ENCODE measurements at regions not wholly inside any gene's neighbourhood (a gene's known extent, or its start where the extent isn't known, plus 50 kb on each side); places are given as distances from the start of the nearest gene placed in this dataset.
A peak's percentile ranks its signal among the peaks of the same experiment; 100 is the strongest.
"Not testable (repeated sequence)": the region's sequence is repeated elsewhere in the genome, so short reads cannot be mapped to it uniquely, and the experiment has no call there.

- Histone ChIP-seq H3K27ac (no peak overlapping the region), H3K4me1 (no peaks in the 10 kb centered on the region), H3K4me2 (no peak overlapping the region), H3K36me3 (peaks cover 0 to 33% (median 14%) of the 10 kb centered on the region in 11 experiments; a peak in 9 of 22 replicates), H3K27me3 (no peaks in the 10 kb centered on the region), H3K9ac (no peak overlapping the region), H3K9me3 (replicated peaks in 1 of 11) (peaks cover under 1 to 35% (median 23%) of the 10 kb centered on the region in 11 experiments; a peak in 21 of 22 replicates), H3K4me3 (no peak overlapping the region), H4K20me1 (no peaks in the 10 kb centered on the region)
- no peak for TF ChIP-seq Cebpa-rat (IDR thresholded peaks at IDR 0.05)
These were observed 365.0 kb downstream of the KIF20B start for GRCh38 chr10:90066435-90066834.

GRCh38 chr10:90075995-90076394 lies 374.6 kb downstream of the KIF20B start:
- no peak overlapping the region for H3K4me3 ChIP-seq
- H3K4me1 ChIP-seq, result peaks cover 0 to 17% (median 6%) of the 10 kb centered on the region in 10 experiments; a peak in 9 of 20 replicates
- H3K9me3 ChIP-seq (replicated peaks in 1 of 11), result peaks cover 29 to 95% (median 82%) of the 10 kb centered on the region in 11 experiments
- H4K20me1 ChIP-seq, result no peaks in the 10 kb centered on the region
- no peak overlapping the region for H3K9ac ChIP-seq
- TF ChIP-seq Cebpa-rat (IDR thresholded peaks at IDR 0.05), result no peak
- no peaks in the 10 kb centered on the region for H3K27me3 ChIP-seq
- H3K27ac ChIP-seq, result no peak overlapping the region
- peaks cover 0 to 82% (median 34%) of the 10 kb centered on the region in 11 experiments; a peak in 15 of 22 replicates for H3K36me3 ChIP-seq
- H3K4me2 ChIP-seq, result no peak overlapping the region

- Histone ChIP-seq H3K36me3 (peaks cover 0 to 59% (median 16%) of the 10 kb centered on the region in 11 experiments; a peak in 15 of 22 replicates), H3K27me3 (no peaks in the 10 kb centered on the region), H3K4me2 (no peak overlapping the region), H3K4me1 (no peaks in the 10 kb centered on the region), H3K9me3 (replicated peaks in 1 of 11) (peaks cover 12 to 58% (median 46%) of the 10 kb centered on the region in 11 experiments), H3K9ac (no peak overlapping the region), H3K4me3 (no peak overlapping the region), H4K20me1 (no peaks in the 10 kb centered on the region), H3K27ac (no peak overlapping the region)
- TF ChIP-seq Cebpa-rat (IDR thresholded peaks at IDR 0.05), result no peak
These were observed 378.4 kb downstream of the KIF20B start for GRCh38 chr10:90079819-90080218.

- not testable (repeated sequence) for H3K27ac ChIP-seq, H3K4me3 ChIP-seq, H3K27me3 ChIP-seq, H4K20me1 ChIP-seq, H3K36me3 ChIP-seq, H3K9ac ChIP-seq
- H3K4me1 ChIP-seq, result peaks cover 0 to 11% (median 7%) of the 10 kb centered on the region in 10 experiments; a peak in 8 of 20 replicates
- H3K4me2 ChIP-seq, result peak overlapping the region in 5 of 11 experiments; percentile 7 to 26 (median 16); a peak in 1 of 22 replicates
- H3K9me3 ChIP-seq (replicated peaks in 1 of 11), result peaks cover 0 to 18% (median 5%) of the 10 kb centered on the region in 11 experiments; a peak in 8 of 22 replicates
These were observed 385.3 kb downstream of the KIF20B start for GRCh38 chr10:90086606-90087190.

- H3K36me3 ChIP-seq, result peaks cover 0 to 13% (median 0%) of the 10 kb centered on the region in 11 experiments; a peak in 4 of 22 replicates
- 0 out of 22 replicates have a peak overlapping the region, but pooled peaks of 4 of the 11 experiments have one; percentile 7 to 26 (median 16) for H3K4me2 ChIP-seq
- no peak overlapping the region for H3K27ac ChIP-seq
- no peak for TF ChIP-seq Cebpa-rat (IDR thresholded peaks at IDR 0.05)
- no peak overlapping the region for H3K4me3 ChIP-seq
- peaks cover 0 to 11% (median 7%) of the 10 kb centered on the region in 10 experiments; a peak in 8 of 20 replicates for H3K4me1 ChIP-seq
- no peaks in the 10 kb centered on the region for H4K20me1 ChIP-seq
- no peaks in the 10 kb centered on the region for H3K27me3 ChIP-seq
- peaks cover 0 to 19% (median 5%) of the 10 kb centered on the region in 11 experiments; a peak in 9 of 22 replicates for H3K9me3 ChIP-seq (replicated peaks in 1 of 11)
- no peak overlapping the region for H3K9ac ChIP-seq
These were observed 386.0 kb downstream of the KIF20B start for GRCh38 chr10:90087197-90088023.

- Histone ChIP-seq H3K4me3 (no peak overlapping the region), H3K9ac (no peak overlapping the region)
- no peak for TF ChIP-seq Cebpa-rat (IDR thresholded peaks at IDR 0.05)
These were observed 386.6 kb downstream of the KIF20B start for GRCh38 chr10:90088024-90088317.

GRCh38 chr10:90089719-90090118 lies 388.3 kb downstream of the KIF20B start:
- no peaks in the 10 kb centered on the region for H3K27me3 ChIP-seq
- H3K9me3 ChIP-seq (replicated peaks in 1 of 11), result peaks cover 0 to 22% (median 5%) of the 10 kb centered on the region in 11 experiments; a peak in 10 of 22 replicates
- no peak overlapping the region for H3K4me2 ChIP-seq
- no peak for TF ChIP-seq Cebpa-rat (IDR thresholded peaks at IDR 0.05)
- peaks cover 0 to 15% (median 0%) of the 10 kb centered on the region in 11 experiments; a peak in 4 of 22 replicates for H3K36me3 ChIP-seq
- peaks cover 0 to 11% (median 7%) of the 10 kb centered on the region in 10 experiments; a peak in 8 of 20 replicates for H3K4me1 ChIP-seq
- no peak overlapping the region for H3K9ac ChIP-seq
- H3K27ac ChIP-seq, result no peak overlapping the region
- H4K20me1 ChIP-seq, result no peaks in the 10 kb centered on the region
- H3K4me3 ChIP-seq, result no peak overlapping the region

More at GRCh38 chr10:90088024-90088317, 386.6 kb downstream of the KIF20B start:
- no peak overlapping the region for H3K27ac ChIP-seq
- H3K4me1 ChIP-seq, result peaks cover 0 to 11% (median 7%) of the 10 kb centered on the region in 10 experiments; a peak in 8 of 20 replicates
- peaks cover 0 to 17% (median 5%) of the 10 kb centered on the region in 11 experiments; a peak in 9 of 22 replicates for H3K9me3 ChIP-seq (replicated peaks in 1 of 11)
- H4K20me1 ChIP-seq, result no peaks in the 10 kb centered on the region
- peaks cover 0 to 15% (median 0%) of the 10 kb centered on the region in 11 experiments; a peak in 4 of 22 replicates for H3K36me3 ChIP-seq
- no peak overlapping the region for H3K4me2 ChIP-seq
- no peaks in the 10 kb centered on the region for H3K27me3 ChIP-seq

GRCh38 chr10:90096196-90096595 lies 394.8 kb downstream of the KIF20B start:
- H4K20me1 ChIP-seq, result no peaks in the 10 kb centered on the region
- no peak overlapping the region for H3K27ac ChIP-seq
- peaks cover 0 to 38% (median 11%) of the 10 kb centered on the region in 11 experiments; a peak in 15 of 22 replicates for H3K36me3 ChIP-seq
- no peaks in the 10 kb centered on the region for H3K27me3 ChIP-seq
- H3K4me3 ChIP-seq, result no peak overlapping the region
- no peaks in the 10 kb centered on the region for H3K4me1 ChIP-seq
- TF ChIP-seq Cebpa-rat (IDR thresholded peaks at IDR 0.05), result no peak
- H3K4me2 ChIP-seq, result no peak overlapping the region
- H3K9ac ChIP-seq, result no peak overlapping the region
- peaks cover 0 to 17% (median 4%) of the 10 kb centered on the region in 11 experiments; a peak in 12 of 22 replicates for H3K9me3 ChIP-seq (replicated peaks in 1 of 11)

GRCh38 chr10:90107581-90107980 lies 406.2 kb downstream of the KIF20B start:
- not testable (repeated sequence) for H3K4me3 ChIP-seq, H3K4me1 ChIP-seq, H3K27me3 ChIP-seq, H3K27ac ChIP-seq, H3K4me2 ChIP-seq, H3K9ac ChIP-seq, H4K20me1 ChIP-seq
- Histone ChIP-seq H3K9me3 (replicated peaks in 1 of 11) (peaks cover 0 to 26% (median 4%) of the 10 kb centered on the region in 11 experiments; a peak in 8 of 22 replicates), H3K36me3 (peaks cover 0 to 54% (median 11%) of the 10 kb centered on the region in 11 experiments; a peak in 11 of 22 replicates)

Data from BLaER1 treated with 17β-estradiol and CSF1 and Interleukin-3, amounts not matched to agents 10 nM and 100 nM (cell line).